ENCODE measurements at regions not wholly inside any gene's neighbourhood (a gene's known extent, or its start where the extent isn't known, plus 50 kb on each side); places are given as distances from the start of the nearest gene placed in this dataset.

GRCh38 chr3:194998948-194999347, 272.0 kb downstream of the XXYLT1 start:
- H3K4me1 Mint-ChIP-seq (ENCODE audit: low read depth, unreplicated experiment) = peaks cover 25% of the 10 kb centered on the region
- peaks cover 82% of the 10 kb centered on the region for H3K27me3 Mint-ChIP-seq (ENCODE audit: unreplicated experiment)
- CTCF ChIA-PET = interaction anchor here (2.0 kb wide), 1 partner anchor 316 kb away, joined by 7 read pairs; no protein-coding TSS in a partner anchor

DNA sequence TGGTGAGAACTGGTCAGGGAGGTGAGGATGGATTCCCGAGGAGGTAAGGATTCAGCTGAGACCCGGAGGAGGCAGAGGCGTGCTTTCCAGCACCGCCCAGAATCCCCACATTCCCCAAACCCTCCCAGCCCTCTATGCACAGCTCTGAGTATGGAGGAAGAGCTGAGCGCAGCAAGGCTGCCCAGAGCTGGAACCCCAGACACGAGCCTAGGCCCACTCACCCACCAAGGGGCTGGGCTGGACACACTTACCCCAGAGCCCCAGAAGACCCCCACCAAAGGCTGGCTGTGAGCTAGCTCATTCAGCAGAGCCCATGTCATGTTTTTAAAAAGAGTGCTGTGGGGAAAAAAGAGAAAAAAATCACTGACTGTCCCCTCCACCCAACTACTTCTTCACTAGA, 271.5 kb downstream of the XXYLT1 start:
- CTCF ChIA-PET = interaction anchor here (2.0 kb wide), 1 partner anchor 317 kb away, joined by 7 read pairs; no protein-coding TSS in a partner anchor
- H3K4me3 Mint-ChIP-seq (ENCODE audit: low read depth, unreplicated experiment) = no peak overlapping the region
- no peak overlapping the region for H3K27ac Mint-ChIP-seq (ENCODE audit: unreplicated experiment)
- H3K4me1 Mint-ChIP-seq (ENCODE audit: low read depth, unreplicated experiment) = peaks cover 25% of the 10 kb centered on the region
- TF ChIP-seq, protein P1, sequence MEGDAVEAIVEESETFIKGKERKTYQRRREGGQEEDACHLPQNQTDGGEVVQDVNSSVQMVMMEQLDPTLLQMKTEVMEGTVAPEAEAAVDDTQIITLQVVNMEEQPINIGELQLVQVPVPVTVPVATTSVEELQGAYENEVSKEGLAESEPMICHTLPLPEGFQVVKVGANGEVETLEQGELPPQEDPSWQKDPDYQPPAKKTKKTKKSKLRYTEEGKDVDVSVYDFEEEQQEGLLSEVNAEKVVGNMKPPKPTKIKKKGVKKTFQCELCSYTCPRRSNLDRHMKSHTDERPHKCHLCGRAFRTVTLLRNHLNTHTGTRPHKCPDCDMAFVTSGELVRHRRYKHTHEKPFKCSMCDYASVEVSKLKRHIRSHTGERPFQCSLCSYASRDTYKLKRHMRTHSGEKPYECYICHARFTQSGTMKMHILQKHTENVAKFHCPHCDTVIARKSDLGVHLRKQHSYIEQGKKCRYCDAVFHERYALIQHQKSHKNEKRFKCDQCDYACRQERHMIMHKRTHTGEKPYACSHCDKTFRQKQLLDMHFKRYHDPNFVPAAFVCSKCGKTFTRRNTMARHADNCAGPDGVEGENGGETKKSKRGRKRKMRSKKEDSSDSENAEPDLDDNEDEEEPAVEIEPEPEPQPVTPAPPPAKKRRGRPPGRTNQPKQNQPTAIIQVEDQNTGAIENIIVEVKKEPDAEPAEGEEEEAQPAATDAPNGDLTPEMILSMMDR (IDR thresholded peaks at IDR 0.05; ENCODE audit: unreplicated experiment) = no peak
- no peaks in the 10 kb centered on the region for H3K9me3 Mint-ChIP-seq (ENCODE audit: low read depth, unreplicated experiment)
- intact Hi-C loops (cut with micrococcal nuclease; ENCODE audit: unreplicated experiment) = no loop called here
- no peak for DNase-seq
- H3K27me3 Mint-ChIP-seq (ENCODE audit: unreplicated experiment) = peaks cover 83% of the 10 kb centered on the region
- BruUV-seq (replicated peaks) = no TSS peak
- peaks cover 10% of the 10 kb centered on the region for H3K36me3 Mint-ChIP-seq (ENCODE audit: insufficient read depth, unreplicated experiment)

More at GRCh38 chr3:194998948-194999347, 272.0 kb downstream of the XXYLT1 start:
- no peaks in the 10 kb centered on the region for H3K9me3 Mint-ChIP-seq (ENCODE audit: low read depth, unreplicated experiment)
- intact Hi-C loops (cut with micrococcal nuclease; ENCODE audit: unreplicated experiment) = no loop called here
- TF ChIP-seq, protein P1 (IDR thresholded peaks at IDR 0.05; ENCODE audit: unreplicated experiment) = no peak
- H3K4me3 Mint-ChIP-seq (ENCODE audit: low read depth, unreplicated experiment) = no peak overlapping the region
- peaks cover 10% of the 10 kb centered on the region for H3K36me3 Mint-ChIP-seq (ENCODE audit: insufficient read depth, unreplicated experiment)
- no TSS peak for BruUV-seq (replicated peaks)
- DNase-seq = no peak
- H3K27ac Mint-ChIP-seq (ENCODE audit: unreplicated experiment) = no peak overlapping the region

- no TSS peak for BruUV-seq (replicated peaks)
- TF ChIP-seq, protein P1 (IDR thresholded peaks at IDR 0.05; ENCODE audit: unreplicated experiment) = no peak
- intact Hi-C loops (cut with micrococcal nuclease; ENCODE audit: unreplicated experiment) = loop anchor here (5.0 kb wide), 1 partner anchor 261 kb away; no protein-coding TSS in a partner anchor
- Mint-ChIP-seq H3K27ac (ENCODE audit: unreplicated experiment) (no peak overlapping the region), H3K4me1 (ENCODE audit: low read depth, unreplicated experiment) (peaks cover 25% of the 10 kb centered on the region), H3K9me3 (ENCODE audit: low read depth, unreplicated experiment) (no peaks in the 10 kb centered on the region), H3K27me3 (ENCODE audit: unreplicated experiment) (peaks cover 70% of the 10 kb centered on the region), H3K36me3 (ENCODE audit: insufficient read depth, unreplicated experiment) (peaks cover 10% of the 10 kb centered on the region), H3K4me3 (ENCODE audit: low read depth, unreplicated experiment) (no peak overlapping the region)
- CTCF ChIA-PET = interaction anchor here (0.8 to 1.9 kb wide), 4 partner anchors 15 to 329 kb away, joined by 3 to 7 read pairs (median 3); partner anchors contain the start of genes LSG1 and XXYLT1
- no peak for DNase-seq
Measured at GRCh38 chr3:195001261-195001660, 269.7 kb downstream of the XXYLT1 start.

GRCh38 chr3:195001961-195002861, 268.7 kb downstream of the XXYLT1 start:
- no peaks in the 10 kb centered on the region for H3K9me3 Mint-ChIP-seq (ENCODE audit: low read depth, unreplicated experiment)
- intact Hi-C loops (cut with micrococcal nuclease; ENCODE audit: unreplicated experiment) = loop anchor here (1.0 to 5.0 kb wide), 3 partner anchors 100 to 260 kb away; no protein-coding TSS in a partner anchor
- DNase-seq = peak; percentile 96

More at GRCh38 chr3:195001961-195002861, 268.7 kb downstream of the XXYLT1 start:
- peaks cover 25% of the 10 kb centered on the region for H3K4me1 Mint-ChIP-seq (ENCODE audit: low read depth, unreplicated experiment)
- CTCF ChIA-PET = interaction anchor here (0.6 to 1.9 kb wide), 10 partner anchors 16 to 319 kb away, joined by 3 to 7 read pairs (median 3); partner anchors contain the start of gene XXYLT1
- H3K27me3 Mint-ChIP-seq (ENCODE audit: unreplicated experiment) = peaks cover 74% of the 10 kb centered on the region
- no TSS peak for BruUV-seq (replicated peaks)
- H3K27ac Mint-ChIP-seq (ENCODE audit: unreplicated experiment) = no peak overlapping the region
- TF ChIP-seq, protein P1 (IDR thresholded peaks at IDR 0.05; ENCODE audit: unreplicated experiment) = peak; percentile 85
- H3K4me3 Mint-ChIP-seq (ENCODE audit: low read depth, unreplicated experiment) = no peak overlapping the region
- H3K36me3 Mint-ChIP-seq (ENCODE audit: insufficient read depth, unreplicated experiment) = peaks cover 10% of the 10 kb centered on the region
